SK-N-SH (cell line): ENCODE measurements at regions not wholly inside any gene's neighbourhood (a gene's known extent, or its start where the extent isn't known, plus 50 kb on each side); places are given as distances from the start of the nearest gene placed in this dataset.

Experiments
- CTCF ChIA-PET: fragments of 300-600, 350-600 bp; formaldehyde crosslinking; extraction: SDS; loops from one replicate; lab custom pipeline; 2021; lab: Yijun Ruan, JAX
- POLR2A ChIA-PET: fragments of 350-600 bp; sonication (Branson Sonifier 250); formaldehyde crosslinking; extraction: SDS; loops from one replicate; lab custom pipeline; 2020; ENCODE audit warnings: antibody characterized with exemption, inconsistent platforms; lab: Yijun Ruan, JAX
- DNase-seq: peaks from one replicate; pipeline ENCODE4 v3.0.0; 2012
- H2AFZ ChIP-seq: fragments of 200-600 bp; sonication (generic); 2 replicates; pipeline ENCODE4 v1.8.1; 2016; ENCODE audit warnings: antibody characterized with exemption, mild to moderate bottlenecking, low read depth
- H3F3A ChIP-seq: fragments of 200-600 bp; sonication (generic); replicated peaks from 2 replicates; pipeline ENCODE3; 2016; ENCODE audit warnings: antibody characterized with exemption, mild to moderate bottlenecking; ENCODE audit not compliant: insufficient read depth
- H3K27ac ChIP-seq, 2 experiments: fragments of 200-500 bp in 1 of 2; fragments of 200-600 bp in 1 of 2; sonication (Bioruptor generic) in 1 of 2; sonication (generic), shearing (Covaris generic) in 1 of 2; 2 replicates each; pipeline versions ENCODE4 v1.5.1 to v1.6.1; 2014 to 2016; ENCODE audit warnings: low read depth in 2 of 2, inconsistent platforms in 1 of 2, low read length in 1 of 2, mild to moderate bottlenecking in 1 of 2, mixed read lengths in 1 of 2
- H3K27me3 ChIP-seq: fragments of 200-600 bp; sonication (generic), shearing (Covaris generic); 2 replicates; pipeline ENCODE4 v1.6.1; 2016; ENCODE audit warnings: mixed run types; ENCODE audit not compliant: insufficient read depth
- H3K36me3 ChIP-seq, 2 experiments: fragments of 200-500 bp in 1 of 2; fragments of 200-600 bp in 1 of 2; sonication (Bioruptor generic) in 1 of 2; sonication (generic) in 1 of 2; replicated peaks in 1 of 2; 2 replicates each; pipeline versions ENCODE3 to v1.5.1; 2014 to 2016; ENCODE audit warnings: low read length in 1 of 2, mild to moderate bottlenecking in 1 of 2; ENCODE audit not compliant: insufficient read depth in 2 of 2, control insufficient read depth in 1 of 2
- H3K4me1 ChIP-seq, 2 experiments: fragments of 200-500 bp in 1 of 2; fragments of 200-600 bp in 1 of 2; sonication (Bioruptor generic) in 1 of 2; sonication (generic), shearing (Covaris generic) in 1 of 2; 2 replicates each; pipeline versions ENCODE4 v1.5.1 to v1.6.1; 2014 to 2016; ENCODE audit warnings: low read depth in 1 of 2, low read length in 1 of 2, mixed run types in 1 of 2; ENCODE audit not compliant: insufficient read depth in 2 of 2, control insufficient read depth in 1 of 2
- H3K4me2 ChIP-seq: fragments of 200-600 bp; sonication (generic), shearing (Covaris generic); 2 replicates; pipeline ENCODE4 v1.6.1; 2017; ENCODE audit warnings: mixed run types
- H3K4me3 ChIP-seq, 2 experiments: fragments of 200-500 bp in 1 of 2; fragments of 200-600 bp in 1 of 2; sonication (Bioruptor generic) in 1 of 2; sonication (generic), shearing (Covaris generic) in 1 of 2; 2 replicates each; pipeline versions ENCODE4 v1.5.1 to v1.8.1; 2014 to 2016; ENCODE audit warnings: low read depth in 2 of 2, inconsistent platforms in 1 of 2, low read length in 1 of 2, mild to moderate bottlenecking in 1 of 2, mixed read lengths in 1 of 2, moderate library complexity in 1 of 2
- H3K79me2 ChIP-seq: fragments of 200-600 bp; sonication (generic); 2 replicates; pipeline ENCODE4 v1.8.1; 2017; ENCODE audit warnings: mild to moderate bottlenecking; ENCODE audit not compliant: insufficient read depth
- H3K9ac ChIP-seq: fragments of 200-600 bp; sonication (generic); 2 replicates; pipeline ENCODE4 v1.6.1; 2017; ENCODE audit warnings: mixed run types
- H3K9me2 ChIP-seq: fragments of 200-600 bp; sonication (generic); 2 replicates; pipeline ENCODE4 v1.6.1; 2017; ENCODE audit warnings: mixed run types
- H3K9me3 ChIP-seq: fragments of 200-600 bp; sonication (generic); 2 replicates; pipeline ENCODE4 v1.6.1; 2017; ENCODE audit warnings: mixed run types, mild to moderate bottlenecking, moderate library complexity
- H4K20me1 ChIP-seq: fragments of 200-600 bp; sonication (generic); 2 replicates; pipeline ENCODE4 v1.6.1; 2017; ENCODE audit warnings: mild to moderate bottlenecking, mixed run types; ENCODE audit not compliant: insufficient read depth
- CHD2 ChIP-seq: fragments of 150-350 bp; IDR thresholded peaks from 2 replicates; pipeline ENCODE4 v1.6.1; 2018; ENCODE audit warnings: low read length; ENCODE audit not compliant: partially characterized antibody
- ELF1 ChIP-seq: IDR thresholded peaks from 2 replicates; pipeline ENCODE4 v1.4.0; 2012
- EZH2phosphoT487 ChIP-seq: fragments of 200-600 bp; sonication (generic); IDR thresholded peaks from 2 replicates; pipeline ENCODE4 v1.6.1; 2017; ENCODE audit warnings: low read depth, mixed run types, mild to moderate bottlenecking, antibody characterized with exemption, moderate library complexity, borderline replicate concordance
- FOXJ3 ChIP-seq: sonication (generic); formaldehyde crosslinking; IDR thresholded peaks from 2 replicates; pipeline ENCODE4 v1.5.1; 2020; ENCODE audit warnings: mild to moderate bottlenecking, missing genetic modification reagents
- FOXM1 ChIP-seq: IDR thresholded peaks from 2 replicates; pipeline ENCODE4 v1.4.0; 2012; ENCODE audit warnings: low read depth, mild to moderate bottlenecking
- GATA2 ChIP-seq: sonication (generic); formaldehyde crosslinking; IDR thresholded peaks from 2 replicates; pipeline ENCODE4 v1.5.0; 2020; ENCODE audit warnings: mild to moderate bottlenecking, missing genetic modification reagents
- IRF3 ChIP-seq: fragments of 150-350 bp; IDR thresholded peaks from 2 replicates; pipeline ENCODE4 v1.6.1; 2016; ENCODE audit warnings: mild to moderate bottlenecking, low read depth, low read length
- MEF2A ChIP-seq: IDR thresholded peaks from 2 replicates; pipeline ENCODE4 v1.4.0; 2012; ENCODE audit warnings: low read depth, borderline replicate concordance
- NRF1 ChIP-seq: IDR thresholded peaks from 2 replicates; pipeline ENCODE4 v1.6.1; 2012; ENCODE audit warnings: low read depth, mild to moderate bottlenecking, low read length
- PBX3 ChIP-seq: IDR thresholded peaks from 2 replicates; pipeline ENCODE4; 2012
- POLR2AphosphoS5 ChIP-seq: IDR thresholded peaks from 2 replicates; pipeline ENCODE4 v1.6.1; 2012; ENCODE audit warnings: low read depth, low read length
- RFX5 ChIP-seq: IDR thresholded peaks from 2 replicates; pipeline ENCODE4 v1.6.1; 2012; ENCODE audit warnings: mild to moderate bottlenecking, improper control_type of control experiment, low read length
- SMC3 ChIP-seq: IDR thresholded peaks from 2 replicates; pipeline ENCODE4 v1.6.1; 2012; ENCODE audit warnings: low read depth, low read length, improper control_type of control experiment
- YY1 ChIP-seq: IDR thresholded peaks from 2 replicates; pipeline ENCODE4 v1.4.0; 2012; ENCODE audit warnings: low read depth, mild to moderate bottlenecking
- WGBS: methylation state at CpG from one replicate; pipeline ENCODE4 v1.1.6; 2017; ENCODE audit warnings: low lambda C conversion rate; 5-methylcytosine and 5-hydroxymethylcytosine counted together

- TF ChIP-seq IRF3 (no peak), SMC3 (no peak), FOXJ3 (CRISPR knock-in tag) (no peak), EZH2phosphoT487 (no peak), YY1 (no peak), CHD2 (no peak), RFX5 (no peak), ELF1 (no peak), FOXM1 (no peak), MEF2A (no peak), POLR2AphosphoS5 (no peak), PBX3 (no peak), NRF1 (no peak)
These were observed 249.9 kb upstream of the JUN start (continued) for GRCh38 chr1:59033761-59034160.

- Histone ChIP-seq H3K9ac (no peak overlapping the region), H3K9me3 (no peaks in the 10 kb centered on the region), H4K20me1 (no peaks in the 10 kb centered on the region), H3K4me2 (no peak overlapping the region), H3K27me3 (no peaks in the 10 kb centered on the region), H3K4me1 (peaks cover 0 to 1% of the 10 kb centered on the region in 2 experiments; a peak in 1 of 4 replicates), H3K79me2 (no peaks in the 10 kb centered on the region), H3K27ac (no peak overlapping the region), H3K9me2 (no peaks in the 10 kb centered on the region), H3K36me3 (no peaks in the 10 kb centered on the region), H3F3A (peaks cover under 1% of the 10 kb centered on the region), H3K4me3 (no peak overlapping the region), H2AFZ (no peak overlapping the region)
- CTCF ChIA-PET, result no interaction called here
- TF ChIP-seq MEF2A (no peak), GATA2 (no peak), PBX3 (peak; percentile 57; the same call in 1 of the 2 replicates), EZH2phosphoT487 (no peak), SMC3 (no peak)
- DNase-seq, result no peak
- 76% methylated on average over 10 of the region's 10 CpGs for WGBS
- POLR2A ChIA-PET, result no interaction called here
These were observed 251.1 kb upstream of the JUN start for GRCh38 chr1:59034925-59035324.
